H9 (cell line): ENCODE measurements at regions not wholly inside any gene's neighbourhood (a gene's known extent, or its start where the extent isn't known, plus 50 kb on each side); places are given as distances from the start of the nearest gene placed in this dataset.

Experiments used
- DNase-seq: peaks from one replicate; pipeline ENCODE4 v3.0.0-alpha.2; 2017
- H2AFZ ChIP-seq: one replicate; pipeline ENCODE4 v1.6.1; 2013; ENCODE audit warnings: mild to moderate bottlenecking, low read length, control low read depth, moderate library complexity
- H2AK5ac ChIP-seq: 2 replicates; pipeline ENCODE4 v1.6.1; 2013; ENCODE audit warnings: low read length, control low read depth, mixed read lengths; ENCODE audit not compliant: insufficient read length
- H2BK120ac ChIP-seq: one replicate; pipeline ENCODE4 v1.6.1; 2013; ENCODE audit warnings: low read depth, mild to moderate bottlenecking, low read length, control low read depth, inconsistent platforms; ENCODE audit not compliant: poor library complexity, severe bottlenecking
- H2BK12ac ChIP-seq: 2 replicates; pipeline ENCODE4 v1.6.1; 2013; ENCODE audit warnings: low read length, control low read depth, mixed read lengths, low read depth; ENCODE audit not compliant: insufficient read length
- H2BK15ac ChIP-seq: 2 replicates; pipeline ENCODE4 v1.6.1; 2013; ENCODE audit warnings: low read depth, low read length, control low read depth
- H2BK20ac ChIP-seq: one replicate; pipeline ENCODE4 v1.6.1; 2013; ENCODE audit warnings: low read depth, mild to moderate bottlenecking, low read length, control low read depth, inconsistent platforms; ENCODE audit not compliant: poor library complexity, severe bottlenecking
- H2BK5ac ChIP-seq: 2 replicates; pipeline ENCODE4 v1.6.1; 2013; ENCODE audit warnings: low read length, control low read depth, mixed read lengths; ENCODE audit not compliant: insufficient read length
- H3K14ac ChIP-seq: 2 replicates; pipeline ENCODE4 v1.6.1; 2013; ENCODE audit warnings: low read length, control low read depth; ENCODE audit not compliant: insufficient read depth
- H3K18ac ChIP-seq: 2 replicates; pipeline ENCODE4 v1.6.1; 2013; ENCODE audit warnings: low read depth, mild to moderate bottlenecking, mixed read lengths, low read length, control low read depth; ENCODE audit not compliant: insufficient read length
- H3K23ac ChIP-seq: 2 replicates; pipeline ENCODE4 v1.6.1; 2013; ENCODE audit warnings: low read length, control low read depth, mixed read lengths, low read depth; ENCODE audit not compliant: insufficient read length
- H3K23me2 ChIP-seq: 2 replicates; pipeline ENCODE4 v1.6.1; 2013; ENCODE audit warnings: low read depth, mild to moderate bottlenecking, mixed read lengths, low read length, control low read depth; ENCODE audit not compliant: insufficient read length, poor library complexity, severe bottlenecking
- H3K27ac ChIP-seq: 2 replicates; pipeline ENCODE4 v1.5.1; 2013; ENCODE audit warnings: low read length, control low read depth, mixed read lengths, low read depth; ENCODE audit not compliant: insufficient read length
- H3K27me3 ChIP-seq: 2 replicates; pipeline ENCODE4 v1.6.1; 2013; ENCODE audit warnings: low read length, control low read depth, inconsistent platforms; ENCODE audit not compliant: insufficient read depth
- H3K4ac ChIP-seq: 2 replicates; pipeline ENCODE4 v1.6.1; 2013; ENCODE audit warnings: low read depth, mild to moderate bottlenecking, control low read depth, inconsistent platforms, low read length, moderate library complexity
- H3K4me1 ChIP-seq: 2 replicates; pipeline ENCODE4 v1.6.1; 2013; ENCODE audit warnings: low read length, control low read depth, inconsistent platforms; ENCODE audit not compliant: insufficient read depth
- H3K4me2 ChIP-seq: 2 replicates; pipeline ENCODE4 v1.6.1; 2013; ENCODE audit warnings: low read length, control low read depth, mixed read lengths; ENCODE audit not compliant: insufficient read length, insufficient read depth
- H3K56ac ChIP-seq: 2 replicates; pipeline ENCODE4 v1.6.1; 2013; ENCODE audit warnings: low read depth, mild to moderate bottlenecking, mixed read lengths, low read length, control low read depth; ENCODE audit not compliant: insufficient read length
- H3K79me1 ChIP-seq: 2 replicates; pipeline ENCODE4 v1.6.1; 2013; ENCODE audit warnings: low read depth, mild to moderate bottlenecking, moderate library complexity, low read length, control low read depth, inconsistent platforms; ENCODE audit not compliant: insufficient read depth, poor library complexity, severe bottlenecking
- H3K79me2 ChIP-seq: 2 replicates; pipeline ENCODE4 v1.6.1; 2013; ENCODE audit warnings: low read length, control low read depth, inconsistent platforms; ENCODE audit not compliant: insufficient read depth
- H3K9ac ChIP-seq: 2 replicates; pipeline ENCODE4 v1.6.1; 2013; ENCODE audit warnings: low read length, control low read depth, mixed read lengths; ENCODE audit not compliant: insufficient read length; ENCODE audit errors: extremely low read depth
- H3K9me3 ChIP-seq: one replicate; pipeline ENCODE4 v1.6.1; 2013; ENCODE audit warnings: low read depth, low read length, inconsistent platforms; ENCODE audit not compliant: control insufficient read depth
- H3T11ph ChIP-seq: one replicate; pipeline ENCODE4 v1.6.1; 2013; ENCODE audit warnings: mild to moderate bottlenecking, low read length, control low read depth, inconsistent platforms
- H4K20me1 ChIP-seq: one replicate; pipeline ENCODE4 v1.6.1; 2013; ENCODE audit not compliant: control insufficient read depth, insufficient read length, insufficient read depth
- H4K5ac ChIP-seq: 2 replicates; pipeline ENCODE4 v1.6.1; 2013; ENCODE audit warnings: low read depth, mild to moderate bottlenecking, mixed read lengths, low read length, control low read depth; ENCODE audit not compliant: insufficient read length
- H4K8ac ChIP-seq: replicated peaks from 2 replicates; pipeline ENCODE4 v1.6.1; 2013; ENCODE audit warnings: low read length, control low read depth, mixed read lengths, low read depth; ENCODE audit not compliant: insufficient read length
- H4K91ac ChIP-seq: 2 replicates; pipeline ENCODE4 v1.6.1; 2013; ENCODE audit warnings: low read depth, mild to moderate bottlenecking, moderate library complexity, mixed read lengths, low read length, control low read depth; ENCODE audit not compliant: insufficient read length
- H3K27ac Mint-ChIP-seq, 3 experiments: 2 replicates in 2 of 3; 3 replicates in 1 of 3; pipeline ENCODE4 v1.8.0; 2020 to 2021; ENCODE audit warnings: mixed read lengths in 3 of 3, mild to moderate bottlenecking in 1 of 3, moderate library complexity in 1 of 3
- H3K27me3 Mint-ChIP-seq: 2 replicates; pipeline ENCODE4 v1.8.0; 2021; ENCODE audit warnings: low read depth, mild to moderate bottlenecking, moderate library complexity, mixed read lengths
- H3K36me3 Mint-ChIP-seq, 3 experiments: 2 replicates in 2 of 3; 3 replicates in 1 of 3; pipeline ENCODE4 v1.8.0; 2020 to 2021; ENCODE audit warnings: low read depth in 3 of 3, mixed read lengths in 3 of 3; ENCODE audit not compliant: insufficient read depth in 1 of 3
- H3K4me1 Mint-ChIP-seq, 2 experiments: 2 replicates each; pipeline ENCODE4 v1.8.0; 2020; ENCODE audit warnings: mixed read lengths in 2 of 2
- H3K4me3 Mint-ChIP-seq, 2 experiments: 2 replicates in 1 of 2; 3 replicates in 1 of 2; pipeline ENCODE4 v1.8.0; 2020 to 2021; ENCODE audit warnings: mild to moderate bottlenecking in 2 of 2, mixed read lengths in 2 of 2, moderate library complexity in 1 of 2
- H3K9me3 Mint-ChIP-seq, 2 experiments: 2 replicates in 1 of 2; 3 replicates in 1 of 2; pipeline ENCODE4 v1.8.0; 2020; ENCODE audit warnings: mild to moderate bottlenecking in 2 of 2, mixed read lengths in 2 of 2, moderate library complexity in 1 of 2
- WGBS: extraction: QIAGEN DNeasy Blood & Tissue Kit; methylation state at CpG from one replicate; pipeline ENCODE4 v1.1.7; 2013; ENCODE audit warnings: missing lambda C conversion rate, low lambda C conversion rate, mixed read lengths; ENCODE audit not compliant: insufficient read length; ENCODE audit errors: extremely low coverage; 5-methylcytosine and 5-hydroxymethylcytosine counted together
- TF ChIP-seq, protein P1 (sequence below): fragments of 200-600 bp; sonication (generic); conservative IDR thresholded peaks from 3 replicates; pipeline ENCODE4 v1.8.0; 2021; ENCODE audit warnings: antibody characterized with exemption, mild to moderate bottlenecking

DNA sequence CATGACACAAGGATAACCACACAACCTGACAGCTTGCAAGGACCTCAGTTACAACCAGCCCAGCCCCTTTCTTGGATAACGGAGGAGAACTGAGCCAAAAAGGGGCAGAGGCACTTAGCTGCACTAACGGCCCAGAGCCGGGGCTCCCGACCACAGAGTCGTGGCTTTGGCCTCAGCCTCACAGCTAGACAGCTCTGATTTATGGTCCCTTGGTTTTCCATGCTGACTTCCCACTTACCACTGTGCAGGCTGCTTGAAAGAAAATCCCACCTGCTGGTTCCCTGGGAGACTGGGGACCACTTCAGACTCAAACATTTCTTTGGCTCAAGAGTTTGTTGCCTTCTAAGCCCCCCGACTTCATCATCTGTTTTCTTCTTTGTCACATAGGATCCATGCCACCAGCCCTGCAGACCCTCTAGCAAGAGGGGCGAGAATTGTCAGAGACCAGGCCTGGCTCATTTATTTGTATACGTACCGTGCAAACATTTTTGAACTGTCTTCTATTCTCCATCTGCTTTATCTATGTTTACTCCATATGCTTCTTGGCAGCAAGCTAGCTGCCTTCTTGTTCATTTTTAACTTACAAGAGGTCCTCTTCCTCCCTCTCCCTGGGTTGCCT lies 352.6 kb upstream of the MYT1L start:
- H3K56ac ChIP-seq = no peak overlapping the region
- H3K4me1 Mint-ChIP-seq = peaks cover 22 to 41% of the 10 kb centered on the region in 2 experiments
- H3K9ac ChIP-seq = no peak overlapping the region
- no peaks in the 10 kb centered on the region for H3K27me3 ChIP-seq
- H4K8ac ChIP-seq = no peak overlapping the region
- H3K4me3 Mint-ChIP-seq = no peak overlapping the region
- no peak overlapping the region for H3K27ac Mint-ChIP-seq
- H3K27ac ChIP-seq = no peak overlapping the region
- no peak for DNase-seq
- H2BK5ac ChIP-seq = no peak overlapping the region
- peaks cover 7% of the 10 kb centered on the region for H3K27me3 Mint-ChIP-seq
- no peaks in the 10 kb centered on the region for H3K79me2 ChIP-seq
- no peaks in the 10 kb centered on the region for H3K23me2 ChIP-seq
- H2BK15ac ChIP-seq = no peak overlapping the region
- H3K23ac ChIP-seq = no peak overlapping the region
- no peak overlapping the region for H3K4me2 ChIP-seq
- H3K9me3 ChIP-seq = no peaks in the 10 kb centered on the region
- no peak overlapping the region for H2AK5ac ChIP-seq
- no peaks in the 10 kb centered on the region for H4K20me1 ChIP-seq
- no peak overlapping the region for H4K91ac ChIP-seq
- no peak overlapping the region for H2BK20ac ChIP-seq
- H3K14ac ChIP-seq = no peak overlapping the region
- no peaks in the 10 kb centered on the region; a peak in 1 of 7 replicates for H3K36me3 Mint-ChIP-seq
- no peak overlapping the region for H3K18ac ChIP-seq
- no peaks in the 10 kb centered on the region for H3K79me1 ChIP-seq
- H3K4me1 ChIP-seq = peaks cover 9% of the 10 kb centered on the region
- H2BK120ac ChIP-seq = no peak overlapping the region
- H3K4ac ChIP-seq = no peak overlapping the region
- H3K9me3 Mint-ChIP-seq = peaks cover 0 to 3% of the 10 kb centered on the region in 2 experiments; a peak in 3 of 5 replicates
- H4K5ac ChIP-seq = no peak overlapping the region
- TF ChIP-seq, protein P1, sequence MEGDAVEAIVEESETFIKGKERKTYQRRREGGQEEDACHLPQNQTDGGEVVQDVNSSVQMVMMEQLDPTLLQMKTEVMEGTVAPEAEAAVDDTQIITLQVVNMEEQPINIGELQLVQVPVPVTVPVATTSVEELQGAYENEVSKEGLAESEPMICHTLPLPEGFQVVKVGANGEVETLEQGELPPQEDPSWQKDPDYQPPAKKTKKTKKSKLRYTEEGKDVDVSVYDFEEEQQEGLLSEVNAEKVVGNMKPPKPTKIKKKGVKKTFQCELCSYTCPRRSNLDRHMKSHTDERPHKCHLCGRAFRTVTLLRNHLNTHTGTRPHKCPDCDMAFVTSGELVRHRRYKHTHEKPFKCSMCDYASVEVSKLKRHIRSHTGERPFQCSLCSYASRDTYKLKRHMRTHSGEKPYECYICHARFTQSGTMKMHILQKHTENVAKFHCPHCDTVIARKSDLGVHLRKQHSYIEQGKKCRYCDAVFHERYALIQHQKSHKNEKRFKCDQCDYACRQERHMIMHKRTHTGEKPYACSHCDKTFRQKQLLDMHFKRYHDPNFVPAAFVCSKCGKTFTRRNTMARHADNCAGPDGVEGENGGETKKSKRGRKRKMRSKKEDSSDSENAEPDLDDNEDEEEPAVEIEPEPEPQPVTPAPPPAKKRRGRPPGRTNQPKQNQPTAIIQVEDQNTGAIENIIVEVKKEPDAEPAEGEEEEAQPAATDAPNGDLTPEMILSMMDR = no peak
- no peak overlapping the region for H3T11ph ChIP-seq
- no CpG with 5 or more reads among the region's 9 CpGs for WGBS
- H2BK12ac ChIP-seq = no peak overlapping the region
- H2AFZ ChIP-seq = no peak overlapping the region
